SK-N-SH (cell line): ENCODE measurements at regions not wholly inside any gene's neighbourhood (a gene's known extent, or its start where the extent isn't known, plus 50 kb on each side); places are given as distances from the start of the nearest gene placed in this dataset.

Experiments
- CTCF ChIA-PET: fragments of 300-600, 350-600 bp; formaldehyde crosslinking; extraction: SDS; loops from one replicate; lab custom pipeline; 2021; lab: Yijun Ruan, JAX
- POLR2A ChIA-PET: fragments of 350-600 bp; sonication (Branson Sonifier 250); formaldehyde crosslinking; extraction: SDS; loops from one replicate; lab custom pipeline; 2020; ENCODE audit warnings: antibody characterized with exemption, inconsistent platforms; lab: Yijun Ruan, JAX
- DNase-seq: peaks from one replicate; pipeline ENCODE4 v3.0.0; 2012
- H2AFZ ChIP-seq: fragments of 200-600 bp; sonication (generic); 2 replicates; pipeline ENCODE4 v1.8.1; 2016; ENCODE audit warnings: antibody characterized with exemption, mild to moderate bottlenecking, low read depth
- H3F3A ChIP-seq: fragments of 200-600 bp; sonication (generic); replicated peaks from 2 replicates; pipeline ENCODE3; 2016; ENCODE audit warnings: antibody characterized with exemption, mild to moderate bottlenecking; ENCODE audit not compliant: insufficient read depth
- H3K27ac ChIP-seq, 2 experiments: fragments of 200-500 bp in 1 of 2; fragments of 200-600 bp in 1 of 2; sonication (Bioruptor generic) in 1 of 2; sonication (generic), shearing (Covaris generic) in 1 of 2; 2 replicates each; pipeline versions ENCODE4 v1.5.1 to v1.6.1; 2014 to 2016; ENCODE audit warnings: low read depth in 2 of 2, inconsistent platforms in 1 of 2, low read length in 1 of 2, mild to moderate bottlenecking in 1 of 2, mixed read lengths in 1 of 2
- H3K27me3 ChIP-seq: fragments of 200-600 bp; sonication (generic), shearing (Covaris generic); 2 replicates; pipeline ENCODE4 v1.6.1; 2016; ENCODE audit warnings: mixed run types; ENCODE audit not compliant: insufficient read depth
- H3K36me3 ChIP-seq, 2 experiments: fragments of 200-500 bp in 1 of 2; fragments of 200-600 bp in 1 of 2; sonication (Bioruptor generic) in 1 of 2; sonication (generic) in 1 of 2; replicated peaks in 1 of 2; 2 replicates each; pipeline versions ENCODE3 to v1.5.1; 2014 to 2016; ENCODE audit warnings: low read length in 1 of 2, mild to moderate bottlenecking in 1 of 2; ENCODE audit not compliant: insufficient read depth in 2 of 2, control insufficient read depth in 1 of 2
- H3K4me1 ChIP-seq, 2 experiments: fragments of 200-500 bp in 1 of 2; fragments of 200-600 bp in 1 of 2; sonication (Bioruptor generic) in 1 of 2; sonication (generic), shearing (Covaris generic) in 1 of 2; 2 replicates each; pipeline versions ENCODE4 v1.5.1 to v1.6.1; 2014 to 2016; ENCODE audit warnings: low read depth in 1 of 2, low read length in 1 of 2, mixed run types in 1 of 2; ENCODE audit not compliant: insufficient read depth in 2 of 2, control insufficient read depth in 1 of 2
- H3K4me2 ChIP-seq: fragments of 200-600 bp; sonication (generic), shearing (Covaris generic); 2 replicates; pipeline ENCODE4 v1.6.1; 2017; ENCODE audit warnings: mixed run types
- H3K4me3 ChIP-seq, 2 experiments: fragments of 200-500 bp in 1 of 2; fragments of 200-600 bp in 1 of 2; sonication (Bioruptor generic) in 1 of 2; sonication (generic), shearing (Covaris generic) in 1 of 2; 2 replicates each; pipeline versions ENCODE4 v1.5.1 to v1.8.1; 2014 to 2016; ENCODE audit warnings: low read depth in 2 of 2, inconsistent platforms in 1 of 2, low read length in 1 of 2, mild to moderate bottlenecking in 1 of 2, mixed read lengths in 1 of 2, moderate library complexity in 1 of 2
- H3K79me2 ChIP-seq: fragments of 200-600 bp; sonication (generic); 2 replicates; pipeline ENCODE4 v1.8.1; 2017; ENCODE audit warnings: mild to moderate bottlenecking; ENCODE audit not compliant: insufficient read depth
- H3K9ac ChIP-seq: fragments of 200-600 bp; sonication (generic); 2 replicates; pipeline ENCODE4 v1.6.1; 2017; ENCODE audit warnings: mixed run types
- H3K9me2 ChIP-seq: fragments of 200-600 bp; sonication (generic); 2 replicates; pipeline ENCODE4 v1.6.1; 2017; ENCODE audit warnings: mixed run types
- H3K9me3 ChIP-seq: fragments of 200-600 bp; sonication (generic); 2 replicates; pipeline ENCODE4 v1.6.1; 2017; ENCODE audit warnings: mixed run types, mild to moderate bottlenecking, moderate library complexity
- H4K20me1 ChIP-seq: fragments of 200-600 bp; sonication (generic); 2 replicates; pipeline ENCODE4 v1.6.1; 2017; ENCODE audit warnings: mild to moderate bottlenecking, mixed run types; ENCODE audit not compliant: insufficient read depth
- CHD2 ChIP-seq: fragments of 150-350 bp; IDR thresholded peaks from 2 replicates; pipeline ENCODE4 v1.6.1; 2018; ENCODE audit warnings: low read length; ENCODE audit not compliant: partially characterized antibody
- ELF1 ChIP-seq: IDR thresholded peaks from 2 replicates; pipeline ENCODE4 v1.4.0; 2012
- EP300 ChIP-seq, 2 experiments: IDR thresholded peaks; 2 replicates each; pipeline versions ENCODE4 v1.4.0 to v1.6.1; 2012; ENCODE audit warnings: borderline replicate concordance in 1 of 2, low read depth in 1 of 2, low read length in 1 of 2
- EZH2phosphoT487 ChIP-seq: fragments of 200-600 bp; sonication (generic); IDR thresholded peaks from 2 replicates; pipeline ENCODE4 v1.6.1; 2017; ENCODE audit warnings: low read depth, mixed run types, mild to moderate bottlenecking, antibody characterized with exemption, moderate library complexity, borderline replicate concordance
- FOXJ3 ChIP-seq: sonication (generic); formaldehyde crosslinking; IDR thresholded peaks from 2 replicates; pipeline ENCODE4 v1.5.1; 2020; ENCODE audit warnings: mild to moderate bottlenecking, missing genetic modification reagents
- GATA2 ChIP-seq: sonication (generic); formaldehyde crosslinking; IDR thresholded peaks from 2 replicates; pipeline ENCODE4 v1.5.0; 2020; ENCODE audit warnings: mild to moderate bottlenecking, missing genetic modification reagents
- IRF3 ChIP-seq: fragments of 150-350 bp; IDR thresholded peaks from 2 replicates; pipeline ENCODE4 v1.6.1; 2016; ENCODE audit warnings: mild to moderate bottlenecking, low read depth, low read length
- JUND ChIP-seq: IDR thresholded peaks from 2 replicates; pipeline ENCODE4 v1.4.0; 2012
- PBX3 ChIP-seq: IDR thresholded peaks from 2 replicates; pipeline ENCODE4; 2012
- POLR2AphosphoS5 ChIP-seq: IDR thresholded peaks from 2 replicates; pipeline ENCODE4 v1.6.1; 2012; ENCODE audit warnings: low read depth, low read length
- RCOR1 ChIP-seq: fragments of 150-350 bp; IDR thresholded peaks from 2 replicates; pipeline ENCODE4 v1.6.1; 2017; ENCODE audit warnings: antibody characterized with exemption, low read length
- REST ChIP-seq: IDR thresholded peaks from 2 replicates; pipeline ENCODE4 v1.6.1; 2012; ENCODE audit warnings: mild to moderate bottlenecking, low read depth, low read length, moderate library complexity
- SIN3A ChIP-seq: IDR thresholded peaks from 2 replicates; pipeline ENCODE4 v1.6.1; 2012; ENCODE audit warnings: low read depth, mild to moderate bottlenecking, low read length, moderate library complexity, borderline replicate concordance
- SMC3 ChIP-seq: IDR thresholded peaks from 2 replicates; pipeline ENCODE4 v1.6.1; 2012; ENCODE audit warnings: low read depth, low read length, improper control_type of control experiment
- TAF1 ChIP-seq: IDR thresholded peaks from 2 replicates; pipeline ENCODE4 v1.6.1; 2012; ENCODE audit warnings: low read depth, mild to moderate bottlenecking, low read length, moderate library complexity, borderline replicate concordance
- TCF12 ChIP-seq: IDR thresholded peaks from 2 replicates; pipeline ENCODE4 v1.4.0; 2012
- TEAD4 ChIP-seq: IDR thresholded peaks from 2 replicates; pipeline ENCODE4 v1.4.0; 2012; ENCODE audit warnings: mild to moderate bottlenecking, borderline replicate concordance; ENCODE audit not compliant: insufficient read depth
- USF2 ChIP-seq: fragments of 150-350 bp; IDR thresholded peaks from 2 replicates; pipeline ENCODE4 v1.6.1; 2017; ENCODE audit warnings: antibody characterized with exemption, low read length, low read depth, borderline replicate concordance
- ZBTB33 ChIP-seq: IDR thresholded peaks from 2 replicates; pipeline ENCODE4 v1.4.0; 2012; ENCODE audit warnings: low read depth, borderline replicate concordance
- WGBS: methylation state at CpG from one replicate; pipeline ENCODE4 v1.1.6; 2017; ENCODE audit warnings: low lambda C conversion rate; 5-methylcytosine and 5-hydroxymethylcytosine counted together

GRCh38 chr4:163816494-163816893 lies 322.0 kb downstream of the TMA16 start:
- H3K9me3 ChIP-seq: no peaks in the 10 kb centered on the region
- H3K36me3 ChIP-seq: no peaks in the 10 kb centered on the region
- H3K27ac ChIP-seq: no peak overlapping the region
- no peaks in the 10 kb centered on the region for H4K20me1 ChIP-seq
- DNase-seq: no peak
- no peak overlapping the region for H2AFZ ChIP-seq
- H3K4me1 ChIP-seq: no peaks in the 10 kb centered on the region
- H3K4me2 ChIP-seq: no peak overlapping the region
- no peak overlapping the region for H3K4me3 ChIP-seq
- ChIA-PET POLR2A (no interaction called here), CTCF (no interaction called here)
- 33% methylated on average over 1 of the region's 1 CpG for WGBS
- TF ChIP-seq POLR2AphosphoS5 (no peak), ZBTB33 (no peak), TEAD4 (no peak), IRF3 (no peak), PBX3 (no peak), TCF12 (no peak), REST (no peak), SIN3A (no peak), JUND (no peak), CHD2 (no peak), EP300 (IDR thresholded peaks at IDR 0.05; ENCODE audit: borderline replicate concordance in 1 of 2, low read depth in 1 of 2, low read length in 1 of 2) (no peak), EZH2phosphoT487 (no peak), GATA2 (CRISPR knock-in tag) (no peak), FOXJ3 (CRISPR knock-in tag) (no peak), TAF1 (no peak), SMC3 (no peak), ELF1 (no peak), USF2 (no peak), RCOR1 (no peak)
- H3K79me2 ChIP-seq: no peaks in the 10 kb centered on the region
- no peaks in the 10 kb centered on the region for H3K9me2 ChIP-seq
- no peak overlapping the region for H3K9ac ChIP-seq
- H3F3A ChIP-seq: no peaks in the 10 kb centered on the region
- H3K27me3 ChIP-seq: no peaks in the 10 kb centered on the region
